ENCODE measurements at regions not wholly inside any gene's neighbourhood (a gene's known extent, or its start where the extent isn't known, plus 50 kb on each side); places are given as distances from the start of the nearest gene placed in this dataset.
A peak's percentile ranks its signal among the peaks of the same experiment; 100 is the strongest.

GRCh38 chr14:62378057-62378456 lies 615.8 kb downstream of the SNAPC1 start:
- DNase-seq (ENCODE audit: low read depth): no peak

GRCh38 chr14:62381311-62382070 lies 619.3 kb downstream of the SNAPC1 start:
- DNase-seq (ENCODE audit: low read depth): no peak

- DNase-seq (ENCODE audit: low read depth): no peak
Observed at GRCh38 chr14:62409169-62409568, 636.1 kb downstream of the KCNH5 start.

- DNase-seq (ENCODE audit: low read depth): peak; percentile 15
Observed at GRCh38 chr14:62409626-62410300, 635.5 kb downstream of the KCNH5 start.

GRCh38 chr14:62420847-62421246 lies 624.4 kb downstream of the KCNH5 start:
- no peak for DNase-seq (ENCODE audit: low read depth)

- DNase-seq (ENCODE audit: low read depth): peak; percentile 40
Observed at GRCh38 chr14:62428429-62429203, 616.6 kb downstream of the KCNH5 start.

GRCh38 chr14:62429683-62430082 lies 615.6 kb downstream of the KCNH5 start:
- DNase-seq (ENCODE audit: low read depth): no peak

GRCh38 chr14:62431496-62431895 lies 613.8 kb downstream of the KCNH5 start:
- no peak for DNase-seq (ENCODE audit: low read depth)

GRCh38 chr14:62432955-62433354 lies 612.3 kb downstream of the KCNH5 start:
- DNase-seq (ENCODE audit: low read depth): no peak

- DNase-seq (ENCODE audit: low read depth): peak; percentile 27
Observed at GRCh38 chr14:62436261-62436660, 609.0 kb downstream of the KCNH5 start.

GRCh38 chr14:62439210-62439609 lies 606.0 kb downstream of the KCNH5 start:
- DNase-seq (ENCODE audit: low read depth): no peak

- DNase-seq (ENCODE audit: low read depth): peak; percentile 76
Observed at GRCh38 chr14:62443796-62444195, 601.5 kb downstream of the KCNH5 start.

GRCh38 chr14:62445570-62445969 lies 599.7 kb downstream of the KCNH5 start:
- DNase-seq (ENCODE audit: low read depth): no peak

- DNase-seq (ENCODE audit: low read depth): no peak
Observed at GRCh38 chr14:62451221-62451620, 594.0 kb downstream of the KCNH5 start.

GRCh38 chr14:62453226-62453625 lies 592.0 kb downstream of the KCNH5 start:
- DNase-seq (ENCODE audit: low read depth): no peak

- DNase-seq (ENCODE audit: low read depth): no peak
Observed at GRCh38 chr14:62455446-62455845, 589.8 kb downstream of the KCNH5 start.

- DNase-seq (ENCODE audit: low read depth): no peak
Observed at GRCh38 chr14:62462988-62463387, 582.3 kb downstream of the KCNH5 start.

- peak; percentile 65 for DNase-seq (ENCODE audit: low read depth)
Observed at GRCh38 chr14:62468946-62469345, 576.3 kb downstream of the KCNH5 start.

GRCh38 chr14:62470935-62471334 lies 574.3 kb downstream of the KCNH5 start:
- DNase-seq (ENCODE audit: low read depth): no peak

GRCh38 chr14:62491146-62491545 lies 554.1 kb downstream of the KCNH5 start:
- no peak for DNase-seq (ENCODE audit: low read depth)

- DNase-seq (ENCODE audit: low read depth): no peak
Observed at GRCh38 chr14:62497708-62498107, 547.5 kb downstream of the KCNH5 start.

GRCh38 chr14:62501021-62501750 lies 544.1 kb downstream of the KCNH5 start:
- no peak for DNase-seq (ENCODE audit: low read depth)
